Activated CD4-positive, CD25-positive, alpha-beta regulatory T cell (primary cell): ENCODE measurements at regions not wholly inside any gene's neighbourhood (a gene's known extent, or its start where the extent isn't known, plus 50 kb on each side); places are given as distances from the start of the nearest gene placed in this dataset.

Source experiments
- DNase-seq, 4 experiments: peaks; one replicate each; lab custom pipeline; 2025; lab: John Stamatoyannopoulos, UW

GRCh38 chr6:16078064-16078463, 50.8 kb upstream of the MYLIP start:
- DNase-seq, result no peak

DNA sequence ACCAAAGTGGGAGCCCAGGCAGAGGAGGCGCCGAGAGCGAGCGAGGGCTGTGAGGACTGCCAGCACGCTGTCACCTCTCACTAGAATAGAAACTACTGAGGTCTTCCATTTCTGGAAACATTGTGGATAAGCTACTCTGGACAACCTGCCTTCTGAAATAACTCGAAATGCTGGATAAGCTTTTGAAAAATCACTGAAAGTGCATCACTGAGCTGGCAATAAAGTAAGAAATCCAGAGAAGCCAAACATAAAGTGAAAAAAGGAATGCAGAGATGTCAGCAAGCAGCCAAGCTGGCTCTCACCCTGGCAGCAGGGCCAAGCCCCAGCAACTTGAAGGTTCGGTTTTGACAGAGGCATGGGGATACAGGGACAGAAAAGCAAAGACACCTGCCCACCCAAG, 59.2 kb upstream of the MYLIP start:
- DNase-seq, result no peak

GRCh38 chr6:16069222-16069621, 59.7 kb upstream of the MYLIP start:
- DNase-seq, result no peak

DNA sequence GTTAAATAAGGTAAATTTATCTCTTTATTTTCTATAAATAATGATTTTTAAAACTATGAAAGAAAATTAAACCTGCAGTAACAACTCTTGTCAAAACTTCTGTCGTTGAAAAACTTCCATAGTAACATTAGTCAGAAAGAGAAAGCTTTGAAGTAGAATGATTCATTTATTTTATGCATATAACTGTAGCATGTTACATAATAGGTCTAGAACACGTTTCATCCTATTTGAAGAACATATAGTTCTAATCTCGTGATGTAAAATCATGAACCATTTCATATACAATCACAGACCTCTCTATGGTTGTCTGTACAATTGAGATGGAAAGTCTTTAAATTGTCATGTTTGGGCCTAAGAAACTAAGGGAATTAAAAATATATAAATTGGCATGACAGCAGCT, 61.3 kb upstream of the MYLIP start:
- DNase-seq, result no peak

DNA sequence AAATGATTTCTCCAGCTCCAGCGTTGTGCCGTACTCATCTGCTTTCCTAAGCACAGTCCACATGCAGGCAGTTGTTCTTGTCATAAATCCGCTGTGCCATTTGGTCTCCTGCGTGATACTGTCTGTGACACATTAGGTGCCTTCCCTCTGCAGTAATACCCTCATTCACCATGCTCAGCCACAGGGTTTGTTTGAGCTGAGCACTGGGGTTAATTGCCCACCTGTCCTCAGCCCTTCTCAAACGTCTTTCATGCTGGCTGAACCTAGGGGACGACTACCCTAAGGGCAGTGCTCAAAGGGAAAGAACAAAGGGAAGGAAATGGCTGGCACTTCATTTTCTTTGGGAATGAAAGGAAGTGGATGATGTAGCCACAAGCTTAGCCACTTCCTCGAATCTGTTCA, 64.2 kb upstream of the MYLIP start:
- DNase-seq, result no peak

DNA sequence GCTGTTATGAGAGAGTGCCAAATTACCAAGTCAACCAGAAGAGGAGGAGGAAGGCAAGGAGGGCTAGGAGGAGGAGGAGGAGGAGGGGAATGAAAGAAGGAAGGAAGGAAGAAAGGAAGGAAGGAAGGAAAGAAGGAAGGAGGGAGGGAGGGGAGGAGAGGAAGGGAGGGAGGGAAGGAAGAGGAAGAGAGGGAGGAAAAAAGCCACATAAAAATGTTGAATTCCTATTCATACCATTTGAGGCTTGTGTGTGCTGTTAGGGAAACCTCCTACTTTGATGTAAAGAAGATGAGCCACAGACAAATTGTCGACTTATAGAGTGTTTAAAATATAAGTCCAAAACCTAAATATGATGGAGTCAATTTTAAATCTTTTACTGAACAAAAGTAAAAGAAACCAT, 65.3 kb upstream of the MYLIP start:
- no peak for DNase-seq

DNA sequence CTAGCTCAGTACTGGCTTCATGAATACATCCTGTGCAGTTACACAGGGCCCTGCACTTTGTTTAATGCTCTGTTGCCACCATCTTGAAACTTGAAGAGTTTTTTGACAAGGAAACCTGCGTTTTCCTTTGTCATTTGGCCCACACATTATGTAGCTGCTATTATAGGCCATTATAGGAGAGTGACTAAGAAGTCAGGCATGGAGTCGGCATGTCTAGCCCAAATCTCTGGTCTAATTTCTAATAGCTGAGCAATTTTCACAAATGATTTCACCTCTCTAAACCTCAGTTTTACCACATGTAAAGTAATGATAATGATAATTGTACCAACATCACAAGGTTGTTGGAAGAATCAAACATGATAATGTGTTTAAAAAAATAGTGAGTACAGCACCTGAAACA, 67.1 kb upstream of the MYLIP start:
- no peak for DNase-seq

- no peak for DNase-seq
Observed at GRCh38 chr6:16060039-16060438, 68.8 kb upstream of the MYLIP start.

DNA sequence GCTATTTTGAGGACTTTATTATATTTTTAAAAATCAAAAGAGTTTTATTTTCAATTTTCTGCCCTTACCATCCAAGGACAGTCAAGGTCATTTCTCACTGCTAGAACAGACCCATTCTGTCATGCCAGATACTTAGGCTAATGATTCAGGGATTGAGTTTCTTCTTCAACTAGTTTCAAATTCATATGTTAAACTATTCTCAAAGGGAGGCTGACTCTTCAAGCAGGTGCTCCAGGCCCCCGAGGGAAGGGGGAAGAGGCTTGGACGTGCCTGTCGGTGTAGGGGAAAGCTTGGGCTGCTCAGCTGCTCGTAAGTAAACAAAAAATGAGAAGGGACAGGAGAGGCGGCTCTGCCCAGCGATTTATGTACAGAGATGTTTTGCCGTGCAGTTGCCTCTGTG, 69.4 kb upstream of the MYLIP start:
- DNase-seq, result no peak

- no peak for DNase-seq
Observed at GRCh38 chr6:16058929-16059345, 69.9 kb upstream of the MYLIP start.

DNA sequence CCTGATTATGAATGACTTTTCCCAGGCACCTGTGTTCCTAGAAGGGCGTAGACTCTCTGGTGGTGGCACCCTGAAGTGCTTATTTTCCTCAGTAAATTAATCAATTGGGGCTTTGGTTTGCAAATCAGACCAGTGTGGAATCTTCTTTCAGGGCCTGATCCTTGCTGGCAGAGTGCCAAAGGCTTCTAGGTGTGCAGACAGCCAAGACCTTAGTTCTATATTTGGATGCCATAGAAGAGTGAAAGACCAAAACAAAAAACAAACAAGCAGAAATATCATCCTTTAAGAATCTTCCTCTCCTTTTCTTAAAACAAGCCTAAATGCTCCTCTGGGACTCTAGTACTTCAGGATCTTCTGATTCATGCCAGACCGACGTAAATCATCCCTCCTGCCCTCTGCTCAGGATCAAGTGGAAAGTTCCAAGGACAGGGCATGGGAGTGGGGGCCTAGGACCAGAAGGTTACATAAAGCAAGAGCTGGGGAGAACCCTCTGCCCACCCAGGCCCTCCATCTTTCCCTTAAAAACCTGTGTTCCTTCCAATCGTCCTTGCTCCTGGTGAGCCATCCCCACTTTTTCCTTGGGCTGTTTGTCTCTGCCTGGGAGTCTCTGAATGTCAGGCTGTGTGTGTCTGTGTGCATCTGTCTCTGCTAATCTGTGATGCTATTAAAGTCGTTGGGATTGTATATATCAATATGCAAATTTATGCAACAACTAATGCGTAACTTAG, 70.5 kb upstream of the MYLIP start:
- DNase-seq, result no peak

- no peak for DNase-seq
Observed at GRCh38 chr6:16057446-16057845, 71.4 kb upstream of the MYLIP start.

DNA sequence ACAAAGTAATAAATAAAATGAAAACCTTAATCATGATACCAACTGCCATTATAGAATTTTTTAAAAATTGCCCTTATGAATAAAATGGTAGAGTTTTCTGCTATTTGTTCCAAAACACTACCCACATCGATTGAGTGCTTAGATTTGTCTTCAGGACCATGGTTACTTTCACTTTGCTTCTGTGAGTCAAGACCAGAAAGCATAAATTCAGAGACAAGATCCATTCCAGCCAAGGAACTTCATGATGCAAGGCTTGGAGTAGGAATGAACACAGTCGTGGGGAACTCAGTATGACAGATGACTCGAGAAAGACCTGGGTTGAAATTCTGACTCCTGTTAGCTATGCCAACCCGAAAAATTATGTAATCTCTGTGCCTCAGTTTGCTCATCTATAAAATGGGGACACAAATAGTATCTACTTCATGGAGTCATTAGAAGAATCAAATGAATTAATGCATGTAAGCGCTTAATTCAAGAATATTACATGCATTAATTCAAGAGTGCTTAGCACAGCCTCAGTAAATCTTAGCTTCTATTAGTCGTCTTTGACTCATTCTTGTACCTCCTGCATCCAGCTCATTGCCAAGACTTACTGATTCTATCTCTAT, 72.5 kb upstream of the MYLIP start:
- DNase-seq, result no peak

GRCh38 chr6:16055852-16056251, 73.0 kb upstream of the MYLIP start:
- DNase-seq, result no peak

DNA sequence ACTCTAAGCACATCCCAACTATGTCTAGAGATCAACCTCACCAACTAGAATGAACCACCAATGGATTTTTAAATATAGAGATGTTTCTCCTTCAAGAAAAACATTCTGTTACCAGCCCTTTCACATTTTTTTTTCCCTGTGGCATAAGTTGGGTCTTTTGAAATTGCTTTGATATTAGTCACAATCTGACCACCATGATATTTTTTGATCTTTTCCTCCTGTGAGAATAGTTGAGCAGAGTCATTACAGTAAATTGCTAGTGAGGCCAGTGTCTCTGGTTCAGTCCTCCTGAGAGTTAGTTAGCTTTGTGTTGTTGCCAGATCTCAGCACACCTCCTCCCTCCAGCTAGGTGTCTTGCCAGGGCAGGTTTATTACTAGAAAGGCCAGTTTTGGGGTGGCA, 79.7 kb upstream of the MYLIP start:
- DNase-seq, result no peak

- DNase-seq, result no peak
Observed at GRCh38 chr6:16048221-16048620, 80.7 kb upstream of the MYLIP start.

DNA sequence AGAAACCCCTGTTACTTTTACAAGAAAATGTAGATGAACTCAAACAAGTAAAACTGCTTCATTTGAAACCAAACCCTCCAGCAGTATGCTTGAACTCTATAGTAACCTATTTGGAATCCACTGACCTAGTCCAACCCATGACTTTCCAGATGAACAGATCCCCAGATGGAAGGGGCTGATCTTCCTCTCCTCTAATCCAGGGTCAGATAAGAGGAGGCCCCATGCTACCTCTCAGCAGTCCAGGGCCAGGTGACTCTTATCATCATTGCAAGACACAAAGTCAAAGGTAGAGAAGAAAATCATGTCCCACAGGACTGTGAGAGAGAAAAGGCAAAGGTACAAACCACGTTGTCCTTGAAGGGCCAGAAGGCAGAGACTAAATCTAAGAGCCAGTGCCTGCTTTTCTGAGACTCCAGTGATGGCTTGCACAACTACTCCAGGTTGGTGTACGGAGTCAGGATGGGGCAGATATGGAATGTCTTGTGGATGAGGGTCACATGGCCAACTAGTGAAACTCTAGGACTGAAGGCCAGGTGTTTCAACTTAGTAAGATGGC, 81.4 kb upstream of the MYLIP start:
- no peak for DNase-seq

DNA sequence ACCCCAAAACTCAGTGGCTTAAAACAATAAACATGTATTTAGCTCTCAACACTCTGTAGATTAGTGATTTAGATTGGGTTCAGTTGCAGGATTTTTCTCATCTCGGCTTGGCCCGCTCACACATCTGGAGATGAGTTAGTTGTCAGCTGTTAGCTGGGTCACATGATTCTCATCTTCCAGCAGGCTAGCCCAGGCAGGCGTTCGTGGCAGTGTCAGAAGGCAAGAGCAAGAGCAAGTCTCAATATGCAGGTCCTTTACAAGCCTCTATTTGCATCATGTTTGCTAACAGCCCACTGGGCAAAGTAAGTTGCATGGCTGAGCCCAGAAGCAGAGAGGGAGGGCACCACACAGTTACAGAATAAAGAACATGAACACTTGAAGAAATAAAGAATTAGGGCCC, 83.6 kb upstream of the MYLIP start:
- no peak for DNase-seq

- no peak for DNase-seq
Observed at GRCh38 chr6:16044211-16044643, 84.7 kb upstream of the MYLIP start.

DNA sequence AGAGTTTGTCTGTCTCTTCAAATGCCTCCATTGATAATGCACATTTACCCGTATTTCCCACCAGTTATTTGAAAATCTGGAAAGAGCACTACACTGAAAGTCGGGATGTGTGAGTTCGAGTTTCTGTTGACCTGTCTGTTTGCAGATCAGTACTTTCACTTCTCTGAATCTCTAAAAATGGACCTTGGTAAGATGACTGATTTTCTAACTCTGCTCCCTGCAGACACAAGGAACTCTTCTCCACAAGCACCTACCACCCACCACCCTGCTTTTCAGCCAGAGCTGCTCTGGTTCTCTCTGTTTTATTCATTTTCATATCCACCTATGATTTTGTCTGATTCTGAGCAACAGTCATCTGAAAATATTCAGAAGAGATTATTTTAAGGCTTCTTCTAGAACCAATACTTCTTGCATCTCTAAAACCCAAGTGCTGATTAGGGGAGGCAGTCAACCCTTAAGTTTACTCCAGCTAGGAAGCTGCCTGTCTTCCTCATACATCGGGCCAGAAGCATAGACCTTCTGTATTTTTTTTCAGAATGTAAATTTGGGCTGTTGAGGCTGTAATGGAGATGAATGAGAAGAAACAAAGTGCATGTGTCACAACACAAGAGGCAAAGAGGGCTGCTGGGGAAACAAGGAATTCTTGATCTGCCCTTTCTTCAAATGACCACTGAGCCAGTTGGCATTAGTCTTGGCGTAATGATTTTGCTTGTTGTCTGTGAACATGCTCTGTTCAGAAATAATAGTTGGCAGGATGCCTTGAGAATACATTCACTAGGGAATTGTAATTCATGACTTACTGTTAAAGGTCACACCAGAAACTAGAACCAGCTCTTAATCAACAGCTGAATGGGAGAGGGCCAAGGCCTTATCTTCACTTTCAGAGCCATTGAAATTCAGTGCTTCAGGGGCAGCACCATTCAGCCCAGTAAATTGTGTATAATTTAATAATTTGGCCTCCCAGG, 85.4 kb upstream of the MYLIP start:
- no peak for DNase-seq

- DNase-seq, result no peak
Observed at GRCh38 chr6:16042751-16043150, 86.1 kb upstream of the MYLIP start.

DNA sequence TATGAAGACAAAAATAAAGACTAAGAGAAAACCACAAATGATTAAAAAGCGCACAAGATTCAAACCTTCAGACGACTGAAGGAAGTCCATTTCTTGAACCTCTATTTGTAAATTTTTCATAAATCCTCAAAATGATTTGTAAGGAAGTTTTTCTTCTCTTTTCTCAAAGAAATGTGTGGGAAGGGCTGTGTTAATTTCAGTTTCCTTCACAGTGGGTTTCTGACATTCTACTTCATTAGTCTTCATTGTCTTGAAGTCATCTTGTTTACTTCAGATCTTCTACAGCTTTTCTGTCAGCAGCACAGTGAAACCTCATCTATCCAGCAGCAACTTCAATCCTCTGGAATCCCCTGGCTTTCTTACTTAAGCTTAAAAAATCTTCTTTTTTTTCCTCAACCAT, 87.6 kb upstream of the MYLIP start:
- no peak for DNase-seq

- DNase-seq, result no peak
Observed at GRCh38 chr6:16040628-16040974, 88.3 kb upstream of the MYLIP start.
